ENCODE measurements at regions not wholly inside any gene's neighbourhood (a gene's known extent, or its start where the extent isn't known, plus 50 kb on each side); places are given as distances from the start of the nearest gene placed in this dataset.

DNA sequence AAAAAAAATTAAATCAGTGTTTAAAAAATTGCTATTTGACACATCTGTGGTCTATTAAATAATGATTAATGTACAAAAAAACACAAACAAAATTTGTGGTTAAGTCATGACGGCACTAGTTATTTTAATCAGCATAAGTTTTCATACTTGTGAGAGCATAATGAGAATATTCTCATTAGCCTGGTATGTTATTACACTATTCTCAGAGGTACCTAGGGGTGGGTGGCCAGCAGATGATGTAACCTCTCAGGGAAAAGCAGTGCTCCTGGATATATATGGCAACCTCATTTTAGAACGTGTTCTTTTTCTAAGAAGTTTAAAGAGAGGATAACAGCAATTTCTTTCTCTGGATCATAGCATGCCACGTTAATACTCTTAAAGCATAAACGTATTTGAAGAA is 109.2 kb downstream of the GJA1 start:
- H3K14ac ChIP-seq (ENCODE audit: insufficient read depth, low read length) = no peak overlapping the region
- no peak overlapping the region for H2BK15ac ChIP-seq (ENCODE audit: low read depth, low read length)
- H3K18ac ChIP-seq (ENCODE audit: insufficient read length, low read depth, low read length) = no peak overlapping the region
- no peak overlapping the region for H2BK5ac ChIP-seq (ENCODE audit: insufficient read length, low read length)
- no peaks in the 10 kb centered on the region for H3K23me2 ChIP-seq (ENCODE audit: insufficient read length, low read depth, low read length, poor library complexity, severe bottlenecking)
- no peak overlapping the region for H2AFZ ChIP-seq (ENCODE audit: low read length)
- no peaks in the 10 kb centered on the region for H3K27me3 ChIP-seq (ENCODE audit: insufficient read depth, low read length)
- H3K79me1 ChIP-seq (ENCODE audit: insufficient read depth, low read depth, low read length, poor library complexity, severe bottlenecking) = no peaks in the 10 kb centered on the region
- no peaks in the 10 kb centered on the region for H3K9me3 ChIP-seq (ENCODE audit: control insufficient read depth, low read depth, low read length)
- Mint-ChIP-seq H3K27me3 (ENCODE audit: low read depth) (no peaks in the 10 kb centered on the region), H3K36me3 (ENCODE audit: insufficient read depth in 1 of 3, low read depth in 3 of 3) (no peaks in the 10 kb centered on the region), H3K9me3 (no peaks in the 10 kb centered on the region; a peak in 1 of 5 replicates), H3K4me3 (no peak overlapping the region), H3K4me1 (peaks cover 4 to 5% of the 10 kb centered on the region in 2 experiments), H3K27ac (no peak overlapping the region)
- no peaks in the 10 kb centered on the region for H3K79me2 ChIP-seq (ENCODE audit: insufficient read depth, low read length)
- H3K23ac ChIP-seq (ENCODE audit: insufficient read length, low read depth, low read length) = no peak overlapping the region
- H2BK12ac ChIP-seq (ENCODE audit: insufficient read length, low read depth, low read length) = no peak overlapping the region
- H2AK5ac ChIP-seq (ENCODE audit: insufficient read length, low read length) = no peak overlapping the region
- no peak overlapping the region for H3K27ac ChIP-seq (ENCODE audit: insufficient read length, low read depth, low read length)
- no peaks in the 10 kb centered on the region for H4K20me1 ChIP-seq (ENCODE audit: control insufficient read depth, insufficient read depth, insufficient read length)
- H3K56ac ChIP-seq (ENCODE audit: insufficient read length, low read depth, low read length) = no peak overlapping the region
- H3K4ac ChIP-seq (ENCODE audit: low read depth, low read length) = no peak overlapping the region
- no peak overlapping the region for H4K5ac ChIP-seq (ENCODE audit: insufficient read length, low read depth, low read length)
- no peak overlapping the region for H2BK120ac ChIP-seq (ENCODE audit: low read depth, low read length, poor library complexity, severe bottlenecking)
- TF ChIP-seq, protein P1, sequence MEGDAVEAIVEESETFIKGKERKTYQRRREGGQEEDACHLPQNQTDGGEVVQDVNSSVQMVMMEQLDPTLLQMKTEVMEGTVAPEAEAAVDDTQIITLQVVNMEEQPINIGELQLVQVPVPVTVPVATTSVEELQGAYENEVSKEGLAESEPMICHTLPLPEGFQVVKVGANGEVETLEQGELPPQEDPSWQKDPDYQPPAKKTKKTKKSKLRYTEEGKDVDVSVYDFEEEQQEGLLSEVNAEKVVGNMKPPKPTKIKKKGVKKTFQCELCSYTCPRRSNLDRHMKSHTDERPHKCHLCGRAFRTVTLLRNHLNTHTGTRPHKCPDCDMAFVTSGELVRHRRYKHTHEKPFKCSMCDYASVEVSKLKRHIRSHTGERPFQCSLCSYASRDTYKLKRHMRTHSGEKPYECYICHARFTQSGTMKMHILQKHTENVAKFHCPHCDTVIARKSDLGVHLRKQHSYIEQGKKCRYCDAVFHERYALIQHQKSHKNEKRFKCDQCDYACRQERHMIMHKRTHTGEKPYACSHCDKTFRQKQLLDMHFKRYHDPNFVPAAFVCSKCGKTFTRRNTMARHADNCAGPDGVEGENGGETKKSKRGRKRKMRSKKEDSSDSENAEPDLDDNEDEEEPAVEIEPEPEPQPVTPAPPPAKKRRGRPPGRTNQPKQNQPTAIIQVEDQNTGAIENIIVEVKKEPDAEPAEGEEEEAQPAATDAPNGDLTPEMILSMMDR (conservative IDR thresholded peaks at IDR 0.05) = no peak
- H4K8ac ChIP-seq (replicated peaks; ENCODE audit: insufficient read length, low read depth, low read length) = no peak overlapping the region
- no peak overlapping the region for H3K4me2 ChIP-seq (ENCODE audit: insufficient read depth, insufficient read length, low read length)
- H4K91ac ChIP-seq (ENCODE audit: insufficient read length, low read depth, low read length) = no peak overlapping the region
- no CpG with 5 or more reads among the region's 4 CpGs for WGBS (ENCODE audit: extremely low coverage, insufficient read length, low lambda C conversion rate)
- no peak for DNase-seq
- no peak overlapping the region for H3T11ph ChIP-seq (ENCODE audit: low read length)
- no peak overlapping the region for H2BK20ac ChIP-seq (ENCODE audit: low read depth, low read length, poor library complexity, severe bottlenecking)
- no peak overlapping the region for H3K9ac ChIP-seq (ENCODE audit: extremely low read depth, insufficient read length, low read length)
- no peaks in the 10 kb centered on the region for H3K4me1 ChIP-seq (ENCODE audit: insufficient read depth, low read length)

Data from H9 (cell line).